ENCODE measurements at regions not wholly inside any gene's neighbourhood (a gene's known extent, or its start where the extent isn't known, plus 50 kb on each side); places are given as distances from the start of the nearest gene placed in this dataset.

- CTCF ChIA-PET: no interaction called here
Measured at GRCh38 chr6:166853371-166854325, 102.7 kb downstream of the RNASET2 start.

GRCh38 chr6:166852451-166852975 is 103.8 kb downstream of the RNASET2 start:
- Histone ChIP-seq H3K36me3 (ENCODE audit: control insufficient read depth in 4 of 4, insufficient read depth in 4 of 4, low read length in 3 of 4) (no peaks in the 10 kb centered on the region), H3K27ac (ENCODE audit: insufficient read depth in 1 of 2, low read depth in 1 of 2, low read length in 2 of 2, poor library complexity in 1 of 2, severe bottlenecking in 2 of 2) (no peak overlapping the region), H3K4me1 (ENCODE audit: control extremely low read depth in 1 of 4, control insufficient read depth in 4 of 4, insufficient read depth in 4 of 4, low read length in 3 of 4) (no peaks in the 10 kb centered on the region), H3K4me3 (ENCODE audit: control insufficient read depth in 1 of 7, extremely low read depth in 1 of 7, insufficient read depth in 4 of 7, low read depth in 2 of 7, low read length in 6 of 7) (no peak overlapping the region), H3K27me3 (replicated peaks in 2 of 5; ENCODE audit: control insufficient read depth in 4 of 5, insufficient read depth in 5 of 5, low read length in 4 of 5) (peaks cover 0 to 2% (median 0%) of the 10 kb centered on the region in 5 experiments), H3K9me3 (ENCODE audit: control extremely low read depth in 1 of 5, control insufficient read depth in 4 of 5, insufficient read depth in 2 of 5, low read depth in 1 of 5, low read length in 4 of 5) (no peaks in the 10 kb centered on the region)
- no peak for DNase-seq
- CTCF ChIA-PET: no interaction called here
- POLR2A ChIA-PET: interaction anchor here (0.6 kb wide), 1 partner anchor 1105 kb away, joined by 3 read pairs; no protein-coding TSS in a partner anchor
- 93% methylated on average over 18 of the region's 18 CpGs for WGBS (ENCODE audit: insufficient coverage)

More at GRCh38 chr6:166853371-166854325, 102.7 kb downstream of the RNASET2 start:
- Histone ChIP-seq H3K9me3 (ENCODE audit: control extremely low read depth in 1 of 5, control insufficient read depth in 4 of 5, insufficient read depth in 2 of 5, low read depth in 1 of 5, low read length in 4 of 5) (no peaks in the 10 kb centered on the region), H3K36me3 (ENCODE audit: control insufficient read depth in 4 of 4, insufficient read depth in 4 of 4, low read length in 3 of 4) (no peaks in the 10 kb centered on the region), H3K27ac (ENCODE audit: insufficient read depth in 1 of 2, low read depth in 1 of 2, low read length in 2 of 2, poor library complexity in 1 of 2, severe bottlenecking in 2 of 2) (no peak overlapping the region), H3K4me1 (ENCODE audit: control extremely low read depth in 1 of 4, control insufficient read depth in 4 of 4, insufficient read depth in 4 of 4, low read length in 3 of 4) (no peaks in the 10 kb centered on the region), H3K27me3 (replicated peaks in 2 of 5; ENCODE audit: control insufficient read depth in 4 of 5, insufficient read depth in 5 of 5, low read length in 4 of 5) (peaks cover 0 to 2% (median 0%) of the 10 kb centered on the region in 5 experiments), H3K4me3 (ENCODE audit: control insufficient read depth in 1 of 7, extremely low read depth in 1 of 7, insufficient read depth in 4 of 7, low read depth in 2 of 7, low read length in 6 of 7) (no peak overlapping the region)
- WGBS (ENCODE audit: insufficient coverage): 97% methylated on average over 24 of the region's 29 CpGs
- no peak for DNase-seq
- POLR2A ChIA-PET: no interaction called here

GRCh38 chr6:166851911-166852310 is 104.4 kb downstream of the RNASET2 start:
- H3K27ac ChIP-seq (ENCODE audit: insufficient read depth in 1 of 2, low read depth in 1 of 2, low read length in 2 of 2, poor library complexity in 1 of 2, severe bottlenecking in 2 of 2): no peak overlapping the region
- H3K4me3 ChIP-seq (ENCODE audit: control insufficient read depth in 1 of 7, extremely low read depth in 1 of 7, insufficient read depth in 4 of 7, low read depth in 2 of 7, low read length in 6 of 7): no peak overlapping the region
- H3K9me3 ChIP-seq (ENCODE audit: control extremely low read depth in 1 of 5, control insufficient read depth in 4 of 5, insufficient read depth in 2 of 5, low read depth in 1 of 5, low read length in 4 of 5): no peaks in the 10 kb centered on the region
- H3K4me1 ChIP-seq (ENCODE audit: control extremely low read depth in 1 of 4, control insufficient read depth in 4 of 4, insufficient read depth in 4 of 4, low read length in 3 of 4): no peaks in the 10 kb centered on the region
- DNase-seq: no peak
- CTCF ChIA-PET: no interaction called here
- no peaks in the 10 kb centered on the region for H3K36me3 ChIP-seq (ENCODE audit: control insufficient read depth in 4 of 4, insufficient read depth in 4 of 4, low read length in 3 of 4)
- POLR2A ChIA-PET: interaction anchor here (0.6 kb wide), 1 partner anchor 1105 kb away, joined by 3 read pairs; no protein-coding TSS in a partner anchor
- peaks cover 0 to 2% (median 0%) of the 10 kb centered on the region in 5 experiments for H3K27me3 ChIP-seq (replicated peaks in 2 of 5; ENCODE audit: control insufficient read depth in 4 of 5, insufficient read depth in 5 of 5, low read length in 4 of 5)
- 100% methylated on average over 4 of the region's 6 CpGs for WGBS (ENCODE audit: insufficient coverage)

GRCh38 chr6:166851426-166851825 is 104.9 kb downstream of the RNASET2 start:
- 100% methylated on average over 11 of the region's 11 CpGs for WGBS (ENCODE audit: insufficient coverage)
- DNase-seq: no peak
- Histone ChIP-seq H3K4me3 (ENCODE audit: control insufficient read depth in 1 of 7, extremely low read depth in 1 of 7, insufficient read depth in 4 of 7, low read depth in 2 of 7, low read length in 6 of 7) (no peak overlapping the region), H3K27ac (ENCODE audit: insufficient read depth in 1 of 2, low read depth in 1 of 2, low read length in 2 of 2, poor library complexity in 1 of 2, severe bottlenecking in 2 of 2) (no peak overlapping the region), H3K27me3 (replicated peaks in 2 of 5; ENCODE audit: control insufficient read depth in 4 of 5, insufficient read depth in 5 of 5, low read length in 4 of 5) (peaks cover 0 to 2% (median 0%) of the 10 kb centered on the region in 5 experiments), H3K36me3 (ENCODE audit: control insufficient read depth in 4 of 4, insufficient read depth in 4 of 4, low read length in 3 of 4) (no peaks in the 10 kb centered on the region), H3K4me1 (ENCODE audit: control extremely low read depth in 1 of 4, control insufficient read depth in 4 of 4, insufficient read depth in 4 of 4, low read length in 3 of 4) (no peaks in the 10 kb centered on the region), H3K9me3 (ENCODE audit: control extremely low read depth in 1 of 5, control insufficient read depth in 4 of 5, insufficient read depth in 2 of 5, low read depth in 1 of 5, low read length in 4 of 5) (no peaks in the 10 kb centered on the region)
- POLR2A ChIA-PET: no interaction called here
- CTCF ChIA-PET: no interaction called here

GRCh38 chr6:166850677-166851076 is 105.7 kb downstream of the RNASET2 start:
- 77% methylated on average over 6 of the region's 6 CpGs for WGBS (ENCODE audit: insufficient coverage)
- Histone ChIP-seq H3K4me1 (ENCODE audit: control extremely low read depth in 1 of 4, control insufficient read depth in 4 of 4, insufficient read depth in 4 of 4, low read length in 3 of 4) (peaks cover 0 to 2% (median 0%) of the 10 kb centered on the region in 4 experiments), H3K27me3 (replicated peaks in 2 of 5; ENCODE audit: control insufficient read depth in 4 of 5, insufficient read depth in 5 of 5, low read length in 4 of 5) (no peaks in the 10 kb centered on the region), H3K36me3 (ENCODE audit: control insufficient read depth in 4 of 4, insufficient read depth in 4 of 4, low read length in 3 of 4) (no peaks in the 10 kb centered on the region), H3K27ac (ENCODE audit: insufficient read depth in 1 of 2, low read depth in 1 of 2, low read length in 2 of 2, poor library complexity in 1 of 2, severe bottlenecking in 2 of 2) (no peak overlapping the region), H3K9me3 (ENCODE audit: control extremely low read depth in 1 of 5, control insufficient read depth in 4 of 5, insufficient read depth in 2 of 5, low read depth in 1 of 5, low read length in 4 of 5) (no peaks in the 10 kb centered on the region), H3K4me3 (ENCODE audit: control insufficient read depth in 1 of 7, extremely low read depth in 1 of 7, insufficient read depth in 4 of 7, low read depth in 2 of 7, low read length in 6 of 7) (no peak overlapping the region)
- DNase-seq: no peak
- CTCF ChIA-PET: interaction anchor here (1.0 kb wide), 1 partner anchor 8 kb away, joined by 4 read pairs; no protein-coding TSS in a partner anchor
- POLR2A ChIA-PET: no interaction called here

- Histone ChIP-seq H3K27ac (ENCODE audit: insufficient read depth in 1 of 2, low read depth in 1 of 2, low read length in 2 of 2, poor library complexity in 1 of 2, severe bottlenecking in 2 of 2) (no peak overlapping the region), H3K9me3 (ENCODE audit: control extremely low read depth in 1 of 5, control insufficient read depth in 4 of 5, insufficient read depth in 2 of 5, low read depth in 1 of 5, low read length in 4 of 5) (no peaks in the 10 kb centered on the region), H3K27me3 (replicated peaks in 2 of 5; ENCODE audit: control insufficient read depth in 4 of 5, insufficient read depth in 5 of 5, low read length in 4 of 5) (no peaks in the 10 kb centered on the region), H3K4me1 (ENCODE audit: control extremely low read depth in 1 of 4, control insufficient read depth in 4 of 4, insufficient read depth in 4 of 4, low read length in 3 of 4) (peaks cover 0 to 2% (median 0%) of the 10 kb centered on the region in 4 experiments), H3K36me3 (ENCODE audit: control insufficient read depth in 4 of 4, insufficient read depth in 4 of 4, low read length in 3 of 4) (no peaks in the 10 kb centered on the region), H3K4me3 (ENCODE audit: control insufficient read depth in 1 of 7, extremely low read depth in 1 of 7, insufficient read depth in 4 of 7, low read depth in 2 of 7, low read length in 6 of 7) (no peak overlapping the region)
- POLR2A ChIA-PET: no interaction called here
- WGBS (ENCODE audit: insufficient coverage): over 99% methylated on average over 12 of the region's 15 CpGs
- no peak for DNase-seq
- CTCF ChIA-PET: interaction anchor here (1.0 kb wide), 1 partner anchor 9 kb away, joined by 4 read pairs; no protein-coding TSS in a partner anchor
Measured at GRCh38 chr6:166849749-166850183, 106.6 kb downstream of the RNASET2 start.
